Vagina (tissue), 2 donors: ENCODE measurements at regions not wholly inside any gene's neighbourhood (a gene's known extent, or its start where the extent isn't known, plus 50 kb on each side); places are given as distances from the start of the nearest gene placed in this dataset.

Experiments used
- POLR2A ChIP-seq, 2 donors: fragments of 450-650 bp; IDR thresholded peaks; one replicate each; pipeline ENCODE4 v1.6.1; 2017; ENCODE audit warnings: antibody characterized with exemption in 2 of 2, mild to moderate bottlenecking in 2 of 2, moderate library complexity in 2 of 2
- POLR2AphosphoS5 ChIP-seq, 2 donors: sonication (generic); formaldehyde crosslinking; IDR thresholded peaks; one replicate each; pipeline ENCODE4 v1.9.0; 2017; ENCODE audit warnings: antibody characterized with exemption in 2 of 2, mild to moderate bottlenecking in 2 of 2, low read depth in 1 of 2; ENCODE audit not compliant: insufficient read depth in 1 of 2
- TF ChIP-seq, protein P1 (sequence below), 3 experiments: fragments of 450-650 bp in 2 of 3; fragments of 200-600 bp in 1 of 3; sonication (generic) in 1 of 3; IDR thresholded peaks; one replicate each; pipeline ENCODE4 v1.5.1; 2017 to 2019; ENCODE audit warnings: antibody characterized with exemption in 3 of 3, mild to moderate bottlenecking in 2 of 3, moderate library complexity in 2 of 3

- TF ChIP-seq, protein P1, sequence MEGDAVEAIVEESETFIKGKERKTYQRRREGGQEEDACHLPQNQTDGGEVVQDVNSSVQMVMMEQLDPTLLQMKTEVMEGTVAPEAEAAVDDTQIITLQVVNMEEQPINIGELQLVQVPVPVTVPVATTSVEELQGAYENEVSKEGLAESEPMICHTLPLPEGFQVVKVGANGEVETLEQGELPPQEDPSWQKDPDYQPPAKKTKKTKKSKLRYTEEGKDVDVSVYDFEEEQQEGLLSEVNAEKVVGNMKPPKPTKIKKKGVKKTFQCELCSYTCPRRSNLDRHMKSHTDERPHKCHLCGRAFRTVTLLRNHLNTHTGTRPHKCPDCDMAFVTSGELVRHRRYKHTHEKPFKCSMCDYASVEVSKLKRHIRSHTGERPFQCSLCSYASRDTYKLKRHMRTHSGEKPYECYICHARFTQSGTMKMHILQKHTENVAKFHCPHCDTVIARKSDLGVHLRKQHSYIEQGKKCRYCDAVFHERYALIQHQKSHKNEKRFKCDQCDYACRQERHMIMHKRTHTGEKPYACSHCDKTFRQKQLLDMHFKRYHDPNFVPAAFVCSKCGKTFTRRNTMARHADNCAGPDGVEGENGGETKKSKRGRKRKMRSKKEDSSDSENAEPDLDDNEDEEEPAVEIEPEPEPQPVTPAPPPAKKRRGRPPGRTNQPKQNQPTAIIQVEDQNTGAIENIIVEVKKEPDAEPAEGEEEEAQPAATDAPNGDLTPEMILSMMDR (IDR thresholded peaks at IDR 0.05) = no peak
- TF ChIP-seq POLR2A (IDR thresholded peaks at IDR 0.05) (no peak), POLR2AphosphoS5 (IDR thresholded peaks at IDR 0.05; ENCODE audit: insufficient read depth in 1 of 2, low read depth in 1 of 2) (no peak)
Measured at GRCh38 chrX:39619182-39620009, 478.4 kb downstream of the BCOR start.
